ENCODE measurements at regions not wholly inside any gene's neighbourhood (a gene's known extent, or its start where the extent isn't known, plus 50 kb on each side); places are given as distances from the start of the nearest gene placed in this dataset.

GRCh38 chr2:117723888-117724434 is 90.5 kb upstream of the DDX18 start:
- Histone ChIP-seq H3K4me2 (ENCODE audit: low read length) (no peak overlapping the region), H4K20me1 (ENCODE audit: insufficient read depth, low read length) (no peaks in the 10 kb centered on the region), H3K27ac (ENCODE audit: low read depth, low read length) (no peak overlapping the region), H3K4me3 (ENCODE audit: insufficient read depth, low read depth, low read length) (no peak overlapping the region), H3K9ac (ENCODE audit: low read length) (no peak overlapping the region), H3K4me1 (ENCODE audit: insufficient read depth, low read length) (no peaks in the 10 kb centered on the region), H3K79me2 (ENCODE audit: insufficient read depth, low read length) (no peaks in the 10 kb centered on the region), H2AFZ (ENCODE audit: low read depth, low read length) (no peak overlapping the region), H3K27me3 (ENCODE audit: insufficient read depth, low read length) (no peaks in the 10 kb centered on the region), H3K9me3 (ENCODE audit: insufficient read depth, low read depth, low read length) (no peaks in the 10 kb centered on the region), H3K36me3 (ENCODE audit: insufficient read depth, low read length) (no peaks in the 10 kb centered on the region)
- Mint-ChIP-seq H3K4me3 (ENCODE audit: unreplicated experiment) (no peak overlapping the region), H3K9me3 (ENCODE audit: unreplicated experiment) (no peaks in the 10 kb centered on the region), H3K27ac (ENCODE audit: unreplicated experiment) (no peak overlapping the region), H3K36me3 (ENCODE audit: low read depth, unreplicated experiment) (no peaks in the 10 kb centered on the region), H3K27me3 (ENCODE audit: low read depth, unreplicated experiment) (no peaks in the 10 kb centered on the region), H3K4me1 (ENCODE audit: low read depth, unreplicated experiment) (no peaks in the 10 kb centered on the region)
- TF ChIP-seq CTCF (IDR thresholded peaks at IDR 0.05; ENCODE audit: insufficient read depth, low read depth, low read length) (no peak), EZH2 (IDR thresholded peaks at IDR 0.05; ENCODE audit: insufficient read depth, low read length) (no peak)
- no peak for DNase-seq (ENCODE audit: low read depth)
- FAIRE-seq = no peak

GRCh38 chr2:117726747-117727146 is 87.7 kb upstream of the DDX18 start:
- Mint-ChIP-seq H3K4me1 (ENCODE audit: low read depth, unreplicated experiment) (no peaks in the 10 kb centered on the region), H3K36me3 (ENCODE audit: low read depth, unreplicated experiment) (no peaks in the 10 kb centered on the region), H3K9me3 (ENCODE audit: unreplicated experiment) (peaks cover 2% of the 10 kb centered on the region), H3K27ac (ENCODE audit: unreplicated experiment) (no peak overlapping the region), H3K4me3 (ENCODE audit: unreplicated experiment) (no peak overlapping the region), H3K27me3 (ENCODE audit: low read depth, unreplicated experiment) (peaks cover 2% of the 10 kb centered on the region)
- Histone ChIP-seq H4K20me1 (ENCODE audit: insufficient read depth, low read length) (no peaks in the 10 kb centered on the region), H3K9me3 (ENCODE audit: insufficient read depth, low read depth, low read length) (no peaks in the 10 kb centered on the region), H3K36me3 (ENCODE audit: insufficient read depth, low read length) (no peaks in the 10 kb centered on the region), H3K27ac (ENCODE audit: low read depth, low read length) (no peak overlapping the region), H3K27me3 (ENCODE audit: insufficient read depth, low read length) (no peaks in the 10 kb centered on the region), H3K4me1 (ENCODE audit: insufficient read depth, low read length) (no peaks in the 10 kb centered on the region), H3K9ac (ENCODE audit: low read length) (no peak overlapping the region), H3K4me3 (ENCODE audit: insufficient read depth, low read depth, low read length) (no peak overlapping the region), H3K79me2 (ENCODE audit: insufficient read depth, low read length) (no peaks in the 10 kb centered on the region), H3K4me2 (ENCODE audit: low read length) (no peak overlapping the region), H2AFZ (ENCODE audit: low read depth, low read length) (no peak overlapping the region)
- no peak for TF ChIP-seq CTCF (IDR thresholded peaks at IDR 0.05; ENCODE audit: insufficient read depth, low read depth, low read length)
- TF ChIP-seq EZH2 (IDR thresholded peaks at IDR 0.05; ENCODE audit: insufficient read depth, low read length) = no peak
- no peak for DNase-seq (ENCODE audit: low read depth)
- no peak for FAIRE-seq

GRCh38 chr2:117737846-117738245 is 76.6 kb upstream of the DDX18 start:
- no peak overlapping the region for H3K27ac Mint-ChIP-seq (ENCODE audit: unreplicated experiment)
- H3K4me3 Mint-ChIP-seq (ENCODE audit: unreplicated experiment) = no peak overlapping the region
- no peaks in the 10 kb centered on the region for H3K4me1 Mint-ChIP-seq (ENCODE audit: low read depth, unreplicated experiment)
- no peak overlapping the region for H3K4me3 ChIP-seq (ENCODE audit: insufficient read depth, low read depth, low read length)
- H4K20me1 ChIP-seq (ENCODE audit: insufficient read depth, low read length) = no peaks in the 10 kb centered on the region
- no peaks in the 10 kb centered on the region for H3K36me3 ChIP-seq (ENCODE audit: insufficient read depth, low read length)
- TF ChIP-seq CTCF (IDR thresholded peaks at IDR 0.05; ENCODE audit: insufficient read depth, low read depth, low read length) = no peak
- no peak for TF ChIP-seq EZH2 (IDR thresholded peaks at IDR 0.05; ENCODE audit: insufficient read depth, low read length)
- H3K4me1 ChIP-seq (ENCODE audit: insufficient read depth, low read length) = no peaks in the 10 kb centered on the region
- H3K4me2 ChIP-seq (ENCODE audit: low read length) = no peak overlapping the region
- no peaks in the 10 kb centered on the region for H3K79me2 ChIP-seq (ENCODE audit: insufficient read depth, low read length)
- H3K27me3 Mint-ChIP-seq (ENCODE audit: low read depth, unreplicated experiment) = peaks cover 4% of the 10 kb centered on the region
- H3K36me3 Mint-ChIP-seq (ENCODE audit: low read depth, unreplicated experiment) = no peaks in the 10 kb centered on the region
- no peaks in the 10 kb centered on the region for H3K9me3 Mint-ChIP-seq (ENCODE audit: unreplicated experiment)
- H2AFZ ChIP-seq (ENCODE audit: low read depth, low read length) = no peak overlapping the region
- DNase-seq (ENCODE audit: low read depth) = no peak
- H3K27ac ChIP-seq (ENCODE audit: low read depth, low read length) = no peak overlapping the region
- H3K27me3 ChIP-seq (ENCODE audit: insufficient read depth, low read length) = no peaks in the 10 kb centered on the region
- no peak overlapping the region for H3K9ac ChIP-seq (ENCODE audit: low read length)
- no peaks in the 10 kb centered on the region for H3K9me3 ChIP-seq (ENCODE audit: insufficient read depth, low read depth, low read length)
- no peak for FAIRE-seq
